CD4-positive, alpha-beta T cell treated with Interleukin-4 for 4 hours (primary cell): ENCODE measurements at regions not wholly inside any gene's neighbourhood (a gene's known extent, or its start where the extent isn't known, plus 50 kb on each side); places are given as distances from the start of the nearest gene placed in this dataset.

Experiments
- DNase-seq: peaks from one replicate; pipeline ENCODE4 v3.0.0-alpha.2; 2020

GRCh38 chr1:191857600-191857999 is 300.7 kb upstream of the RGS18 start:
- no peak for DNase-seq

- no peak for DNase-seq
Measured at GRCh38 chr1:191865479-191865878, 292.8 kb upstream of the RGS18 start.

DNA sequence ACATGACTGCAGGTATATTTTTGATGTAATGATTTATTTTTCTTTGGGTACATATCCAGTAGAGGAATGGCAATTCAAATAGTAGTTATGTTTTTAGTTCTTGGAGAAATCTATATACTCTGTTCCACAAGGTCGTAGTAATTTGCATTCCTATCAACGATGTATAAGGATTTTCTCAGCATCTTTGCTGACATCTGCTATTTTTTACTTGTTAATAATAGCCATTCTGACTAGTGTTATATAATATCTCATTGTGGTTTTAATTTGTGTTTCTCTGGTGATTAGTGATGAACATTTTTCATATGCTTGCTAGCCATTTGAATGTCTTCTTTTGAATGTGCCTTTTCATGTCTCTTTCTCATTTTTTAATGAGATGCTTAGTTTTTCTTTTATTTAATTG is 292.1 kb upstream of the RGS18 start:
- DNase-seq: no peak

- no peak for DNase-seq
Measured at GRCh38 chr1:191869790-191870312, 288.4 kb upstream of the RGS18 start.

DNA sequence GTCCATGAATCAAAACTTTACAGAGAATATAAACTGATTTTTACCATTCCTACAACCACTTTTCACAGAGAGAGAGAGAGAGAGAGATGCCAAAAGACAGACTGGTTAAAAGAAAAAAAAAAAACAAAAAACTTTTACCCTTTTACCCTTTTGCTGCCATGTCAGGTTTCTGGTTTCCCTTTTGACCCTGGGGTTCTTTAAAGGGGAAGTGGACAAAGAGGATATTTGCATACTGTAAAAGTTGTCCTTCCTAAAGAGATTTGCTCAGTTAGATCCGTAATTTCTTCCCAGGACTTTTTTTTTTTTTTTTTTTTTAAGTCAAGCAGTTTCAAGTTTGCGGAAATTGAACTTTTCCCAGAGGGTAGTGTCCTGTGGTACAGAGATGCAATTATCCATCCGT is 287.8 kb upstream of the RGS18 start:
- DNase-seq: no peak

GRCh38 chr1:191875994-191876393 is 282.3 kb upstream of the RGS18 start:
- no peak for DNase-seq

GRCh38 chr1:191876631-191877030 is 281.6 kb upstream of the RGS18 start:
- DNase-seq: no peak

- no peak for DNase-seq
Measured at GRCh38 chr1:191882870-191883269, 275.4 kb upstream of the RGS18 start.

- no peak for DNase-seq
Measured at GRCh38 chr1:191886977-191887376, 271.3 kb upstream of the RGS18 start.

DNA sequence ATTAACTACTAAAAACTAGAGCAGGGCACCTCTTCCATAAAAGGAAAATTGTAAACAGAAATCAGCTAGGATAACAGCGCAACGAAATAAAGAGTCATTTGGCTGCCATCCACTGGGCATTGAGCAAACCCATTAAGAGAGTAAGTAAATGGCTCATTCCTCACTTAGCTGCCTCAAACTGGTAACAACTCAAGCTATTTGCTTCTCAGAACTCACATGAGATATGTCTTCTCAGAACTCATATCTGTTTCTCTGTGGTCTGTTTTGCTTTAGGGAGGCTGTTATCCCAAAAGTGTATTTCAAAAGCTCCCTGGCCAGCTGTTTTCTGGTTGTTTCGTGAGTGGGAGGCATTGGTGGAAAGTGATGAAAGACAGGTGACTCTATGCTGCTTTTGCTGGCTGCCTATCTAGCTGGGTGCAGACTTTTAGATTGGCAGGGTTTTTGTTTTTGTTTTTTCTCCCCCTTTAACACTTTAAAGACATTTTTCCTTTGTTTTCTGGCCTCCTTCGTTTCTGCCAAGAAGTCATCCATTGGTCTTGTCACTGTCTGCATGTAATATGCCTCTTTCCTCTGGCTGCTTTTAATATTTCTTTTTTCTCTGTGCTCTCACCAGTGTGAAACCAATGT is 269.2 kb upstream of the RGS18 start:
- no peak for DNase-seq

- no peak for DNase-seq
Measured at GRCh38 chr1:191889623-191890003, 268.6 kb upstream of the RGS18 start.

- DNase-seq: no peak
Measured at GRCh38 chr1:191890433-191891088, 267.7 kb upstream of the RGS18 start.

- DNase-seq: no peak
Measured at GRCh38 chr1:191892716-191893115, 265.5 kb upstream of the RGS18 start.

DNA sequence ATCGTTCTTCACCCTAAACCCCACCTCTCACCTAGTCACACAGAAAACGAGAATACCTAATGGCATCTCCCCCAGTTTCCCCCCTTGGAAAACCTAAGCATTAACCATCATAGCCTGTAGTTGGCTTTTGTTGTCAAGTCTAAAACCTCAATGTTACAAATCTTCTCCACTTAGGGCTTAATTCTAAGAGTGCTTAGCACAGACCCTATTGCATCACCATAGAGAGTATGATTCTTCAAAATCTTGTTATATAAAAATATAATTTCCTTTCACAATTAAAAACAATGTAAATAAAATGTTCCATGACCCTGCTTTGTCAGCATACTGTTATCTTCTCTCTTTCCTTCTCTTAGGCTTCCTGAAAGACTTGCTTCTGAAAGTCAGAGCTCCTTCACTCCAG is 263.2 kb upstream of the RGS18 start:
- DNase-seq: no peak

DNA sequence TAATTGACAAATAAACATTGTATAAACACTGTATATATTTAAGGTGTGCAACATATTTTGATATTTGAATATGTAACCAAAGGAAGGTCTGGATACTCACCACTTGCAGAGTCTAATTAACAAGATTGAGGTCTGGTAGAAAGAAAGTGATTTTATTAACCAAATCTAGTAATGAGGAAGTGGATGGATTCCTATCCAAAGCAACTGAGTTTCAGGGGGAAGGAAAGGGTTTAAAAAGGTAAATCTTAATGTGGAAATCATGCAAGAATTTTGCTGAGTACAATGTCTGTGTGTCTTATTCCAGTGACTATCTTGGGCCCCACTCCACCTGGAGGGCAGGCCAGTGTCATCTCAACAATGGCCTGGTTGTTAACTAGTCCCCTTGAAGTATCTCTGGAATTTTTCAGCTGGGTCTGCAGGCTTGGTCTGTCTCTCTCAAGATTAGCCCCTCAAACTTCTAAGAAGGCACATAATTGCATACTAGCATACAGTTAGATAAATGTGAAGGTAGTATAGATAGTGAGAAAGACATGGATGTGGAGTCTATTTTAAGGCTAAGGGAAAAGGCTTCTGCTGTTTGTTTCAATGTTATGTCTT is 262.7 kb upstream of the RGS18 start:
- DNase-seq: no peak

DNA sequence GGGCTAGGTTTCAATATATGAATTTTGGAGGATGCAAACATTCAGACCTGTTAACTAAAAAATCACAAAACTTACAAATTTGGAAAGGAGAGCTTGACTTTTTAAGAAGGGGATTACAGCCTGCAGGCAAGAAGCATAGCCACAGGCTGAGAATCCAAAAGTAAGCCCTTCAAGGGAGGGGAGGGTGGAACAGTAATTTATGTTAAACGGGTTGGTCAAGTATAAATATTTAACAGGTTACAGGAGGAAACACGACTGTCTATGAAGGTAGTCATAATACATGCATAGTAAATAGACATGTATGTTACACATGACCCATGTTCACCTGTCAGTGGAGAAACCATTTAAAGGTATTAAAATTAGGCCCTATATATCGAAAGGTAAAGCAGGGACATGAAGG is 261.1 kb upstream of the RGS18 start:
- no peak for DNase-seq

DNA sequence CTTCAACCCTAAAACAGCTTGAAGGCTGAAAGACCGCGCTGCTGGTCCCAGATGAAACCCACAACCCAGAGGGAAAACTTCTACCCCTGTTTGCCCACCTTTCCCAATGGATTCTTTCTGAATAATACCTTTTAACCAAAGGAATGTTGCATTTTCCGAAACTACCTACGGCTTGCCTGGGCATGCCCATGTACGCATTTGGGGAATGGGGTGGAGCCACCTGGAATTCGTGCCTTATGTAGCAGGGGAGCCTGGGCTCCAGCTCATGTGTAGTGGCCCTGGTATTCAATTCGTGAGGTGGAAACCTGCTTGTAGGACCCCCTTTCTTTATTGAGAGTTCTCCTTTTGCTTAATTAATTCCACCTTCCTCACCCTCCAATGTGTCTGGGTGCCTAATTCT is 256.6 kb upstream of the RGS18 start:
- DNase-seq: no peak

DNA sequence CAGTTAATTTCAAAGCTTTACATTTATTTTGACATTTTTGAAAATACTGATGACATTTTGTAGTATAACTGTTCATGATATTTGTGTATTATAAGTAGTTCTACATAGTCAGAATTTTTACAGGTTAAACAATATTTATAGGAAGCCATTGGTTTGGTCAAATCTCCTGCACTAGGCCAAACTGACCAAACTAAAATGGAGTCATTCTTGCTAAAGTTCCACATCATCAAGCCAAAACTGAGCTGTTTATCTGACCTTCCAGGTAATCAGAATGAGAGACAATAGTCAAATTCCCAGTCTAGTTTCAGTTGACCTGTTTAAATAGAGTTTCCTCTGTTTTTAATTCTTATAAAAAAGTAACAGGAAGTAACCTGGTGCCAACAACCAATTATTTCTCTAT is 253.3 kb upstream of the RGS18 start:
- no peak for DNase-seq

- DNase-seq: no peak
Measured at GRCh38 chr1:191905781-191906180, 252.5 kb upstream of the RGS18 start.

- DNase-seq: no peak
Measured at GRCh38 chr1:191907121-191907520, 251.1 kb upstream of the RGS18 start.

DNA sequence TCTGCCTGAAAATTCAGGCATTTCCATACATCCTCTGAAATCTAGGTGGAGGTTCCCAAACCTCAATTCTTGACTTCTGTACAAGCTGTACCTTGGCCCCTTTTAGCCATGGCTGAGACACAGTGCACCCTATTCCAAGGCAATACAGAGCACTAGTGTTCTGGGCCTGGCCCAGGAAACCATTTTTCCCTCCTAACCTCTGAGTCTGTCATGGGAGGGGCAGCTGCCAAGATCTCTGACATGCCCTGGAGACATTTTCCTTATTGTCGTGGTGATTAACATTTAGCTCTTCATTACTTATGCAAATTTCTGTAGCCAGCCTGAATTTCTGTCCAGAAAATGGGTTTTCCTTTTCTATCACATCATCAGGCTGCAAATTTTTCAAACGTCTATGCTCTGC is 248.0 kb upstream of the RGS18 start:
- no peak for DNase-seq

DNA sequence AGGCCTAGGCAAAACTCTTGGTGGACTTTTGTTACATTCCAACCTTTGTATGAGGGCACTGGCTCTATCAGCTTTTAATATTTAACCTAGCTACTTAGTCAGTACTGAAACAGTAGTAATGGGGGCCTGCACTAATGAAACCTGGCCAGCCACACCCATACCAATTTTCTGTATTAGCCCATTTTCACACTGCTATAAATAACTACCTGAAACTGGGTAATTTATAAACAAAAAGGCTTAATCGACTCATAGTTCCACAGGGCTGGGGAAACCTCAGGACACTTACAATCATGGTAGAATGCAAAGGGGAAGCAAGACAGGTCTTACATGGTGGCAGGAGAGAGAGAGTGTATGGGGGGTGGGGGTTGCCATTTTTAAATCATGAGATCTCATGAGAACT is 245.7 kb upstream of the RGS18 start:
- no peak for DNase-seq

DNA sequence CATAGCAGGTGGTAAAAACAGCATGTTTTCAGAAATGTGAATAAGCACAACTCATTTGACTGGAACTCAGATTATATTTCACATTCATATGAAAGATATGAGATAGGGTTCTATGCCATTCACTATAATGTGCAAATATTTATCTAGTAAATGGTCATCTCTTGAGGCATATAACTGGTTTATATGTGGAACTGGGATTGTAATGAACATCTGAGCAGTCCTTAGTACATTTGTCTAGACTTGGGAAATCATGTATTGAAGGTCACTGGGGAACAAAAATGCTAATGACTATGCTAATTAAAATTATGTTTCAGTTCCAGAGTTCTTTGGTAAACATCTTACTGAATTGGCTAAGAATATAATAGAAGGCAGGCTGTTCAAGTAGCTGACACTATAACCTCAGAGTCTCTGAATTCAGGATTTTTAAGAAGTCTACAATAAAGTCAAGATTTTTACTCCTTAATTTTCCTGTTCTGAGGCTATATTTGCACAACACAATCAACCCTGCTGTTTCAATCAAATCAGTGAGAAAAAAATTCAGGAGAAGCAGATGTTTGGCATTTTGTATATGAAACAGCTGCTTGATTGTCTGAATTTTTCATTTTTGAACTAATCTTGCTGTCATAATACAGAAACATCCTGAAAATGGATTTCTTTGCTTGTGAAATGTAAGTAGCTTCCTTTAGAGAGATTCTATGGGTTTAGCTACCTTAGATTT is 244.8 kb upstream of the RGS18 start:
- DNase-seq: no peak

- no peak for DNase-seq
Measured at GRCh38 chr1:191929383-191929782, 228.9 kb upstream of the RGS18 start.
